ENCODE measurements at regions not wholly inside any gene's neighbourhood (a gene's known extent, or its start where the extent isn't known, plus 50 kb on each side); places are given as distances from the start of the nearest gene placed in this dataset.

DNA sequence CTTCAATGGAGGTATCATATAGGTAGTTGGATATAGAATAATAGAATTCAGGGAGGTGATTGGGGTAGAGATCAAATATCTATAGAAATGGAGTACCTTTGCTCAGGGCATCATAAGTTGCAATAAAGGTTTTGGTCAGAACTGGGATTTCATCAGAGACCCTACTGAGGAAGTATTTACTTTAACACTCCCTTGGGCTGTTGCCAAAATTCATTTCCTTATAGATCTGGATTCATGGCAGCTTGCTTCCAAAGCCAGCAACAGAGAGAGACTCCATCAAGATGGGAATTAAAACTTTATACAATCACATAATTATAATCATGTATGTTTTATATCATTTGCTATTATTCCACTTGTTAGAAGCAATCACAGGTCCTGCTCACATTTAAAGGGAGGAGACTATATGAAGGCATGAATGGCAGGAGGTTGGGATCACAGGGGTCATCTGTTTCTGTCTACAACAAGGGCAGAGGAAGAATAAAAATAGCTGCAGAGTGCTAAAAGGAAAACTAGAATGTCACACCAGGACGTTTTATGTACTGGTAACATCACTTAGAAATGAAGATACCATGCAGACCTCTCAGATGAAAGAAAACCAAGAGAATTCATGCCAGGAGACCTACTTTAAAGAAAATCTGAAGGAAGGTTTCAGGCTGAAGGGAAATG, 902.1 kb upstream of the LCORL start:
- no peak for DNase-seq

DNA sequence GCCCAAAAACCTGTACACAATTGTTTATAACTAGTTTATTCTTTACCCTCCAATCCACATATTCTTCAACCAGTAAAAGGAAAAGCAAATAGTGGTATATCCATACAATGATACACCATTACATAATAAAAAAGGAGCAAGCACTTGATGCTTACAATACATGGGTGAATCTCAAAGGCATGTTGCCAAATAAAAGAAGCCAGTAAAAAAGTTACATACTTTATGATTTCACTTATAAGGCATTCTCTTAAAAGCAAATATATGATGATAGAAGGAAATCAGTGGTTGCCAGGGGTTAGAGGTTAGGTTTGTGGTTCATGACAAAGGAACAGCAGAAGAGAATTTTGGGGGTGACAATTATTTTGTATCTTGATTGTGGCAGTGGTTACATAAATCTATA, 896.1 kb upstream of the LCORL start:
- DNase-seq = no peak

DNA sequence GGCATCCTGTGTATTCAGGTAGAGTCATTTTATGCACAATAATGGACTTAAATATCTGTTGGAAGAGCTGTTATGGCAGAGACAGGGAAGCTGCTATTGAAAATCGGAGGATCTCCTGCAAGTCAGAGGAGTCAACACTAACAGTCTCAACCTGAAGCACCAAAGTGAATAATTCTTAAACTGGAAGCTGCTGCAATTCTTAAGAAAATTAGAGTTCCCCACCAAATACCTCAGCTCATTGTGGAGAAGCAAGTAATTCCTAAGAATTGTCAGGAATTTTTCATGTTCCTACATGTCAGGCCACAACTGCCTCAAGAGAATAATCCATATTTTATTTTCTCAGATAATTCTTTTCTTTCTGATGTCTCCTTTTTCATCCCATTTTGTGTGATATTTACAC, 892.6 kb upstream of the LCORL start:
- DNase-seq = no peak

DNA sequence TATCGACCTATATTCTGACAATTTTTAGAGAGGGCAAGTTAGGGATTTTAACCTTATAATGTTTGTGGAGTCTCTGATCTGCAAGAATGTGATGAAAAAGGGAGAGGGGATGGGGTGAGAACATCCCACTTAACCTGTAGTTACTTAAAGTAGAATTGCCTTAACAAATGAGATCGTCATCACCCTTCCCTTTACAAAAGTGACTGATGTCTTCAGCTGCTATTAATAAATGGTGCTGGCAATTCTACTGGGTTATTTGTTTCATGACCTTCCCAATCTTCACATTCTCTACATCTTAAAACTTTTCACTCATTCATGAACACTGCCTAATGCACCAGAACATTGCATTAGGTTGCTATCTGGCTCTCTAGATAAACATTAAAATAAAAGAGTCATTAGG, 873.4 kb upstream of the LCORL start:
- DNase-seq = no peak

DNA sequence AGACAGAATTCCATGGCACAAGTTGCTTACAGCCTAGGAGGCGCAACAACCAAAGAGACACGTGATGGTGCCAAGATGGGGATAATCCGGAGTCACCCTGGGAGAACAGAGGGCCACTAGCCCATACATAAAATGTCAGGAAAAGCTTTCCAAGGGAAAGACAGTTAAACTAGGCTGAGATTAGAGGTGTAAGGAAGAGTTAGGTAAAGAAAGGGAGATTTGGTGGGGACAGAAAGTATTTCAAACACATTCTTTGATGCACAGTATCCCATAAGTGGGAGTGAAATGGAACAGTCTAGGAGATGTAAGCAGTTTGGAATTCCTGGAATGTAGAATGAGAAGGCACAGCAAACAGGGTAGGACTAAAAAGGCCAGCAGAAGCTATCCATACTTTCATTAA, 860.9 kb upstream of the LCORL start:
- DNase-seq = no peak

DNA sequence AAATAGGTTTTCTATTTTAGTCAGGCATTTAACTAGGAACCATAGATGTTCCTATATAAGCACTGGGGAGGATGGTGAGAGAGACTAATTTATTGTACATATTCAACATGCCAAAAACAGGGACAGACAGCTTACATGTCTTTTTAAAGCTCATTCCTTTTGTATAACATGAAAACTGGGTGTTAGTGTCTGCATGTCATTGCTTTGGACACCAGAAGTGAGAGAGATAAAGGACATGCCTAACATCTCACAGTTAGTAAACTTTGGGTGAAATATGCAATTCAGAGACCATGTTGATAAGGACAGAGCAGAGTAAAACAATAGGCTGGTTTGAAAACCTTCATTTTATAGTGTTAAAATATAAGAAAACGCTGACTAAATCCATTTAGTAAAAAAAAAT, 860.0 kb upstream of the LCORL start:
- no peak for DNase-seq

DNA sequence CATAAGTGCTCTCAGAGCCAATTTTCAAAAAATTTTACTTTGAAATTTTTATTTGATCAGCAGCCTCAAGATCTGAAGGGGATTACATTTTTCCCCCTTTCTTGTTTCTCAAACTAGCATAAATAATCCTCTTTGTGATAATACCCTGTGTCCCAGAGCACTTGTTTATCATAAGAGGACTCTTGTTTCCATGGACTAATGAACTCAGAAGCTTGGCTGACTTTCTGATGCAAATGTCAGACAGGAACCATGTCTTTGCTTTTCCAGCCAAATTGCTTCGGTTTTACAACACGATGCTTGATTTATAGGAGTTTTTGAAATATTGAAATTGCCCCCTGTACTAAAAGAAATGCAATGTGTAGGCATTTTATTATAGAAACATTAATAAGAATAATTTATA, 859.3 kb upstream of the LCORL start:
- no peak for DNase-seq

DNA sequence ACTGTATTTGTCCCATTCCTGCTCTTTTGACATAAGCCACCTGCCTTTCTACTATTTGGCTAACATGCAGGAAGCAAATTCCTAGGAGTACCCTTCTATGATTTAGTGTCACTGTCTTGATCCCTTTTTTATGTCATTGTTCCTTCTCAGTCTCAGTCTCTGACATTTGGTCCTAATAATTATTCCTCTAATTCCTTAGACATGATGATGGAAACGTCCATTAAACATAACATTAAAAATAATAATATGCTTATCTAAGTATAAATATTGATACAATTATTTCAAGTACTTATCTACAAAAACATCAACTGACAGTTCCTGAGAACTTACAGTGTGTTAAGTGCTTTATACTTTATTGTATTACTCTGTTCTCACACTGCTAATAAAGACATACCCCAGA, 857.0 kb upstream of the LCORL start:
- DNase-seq = no peak

DNA sequence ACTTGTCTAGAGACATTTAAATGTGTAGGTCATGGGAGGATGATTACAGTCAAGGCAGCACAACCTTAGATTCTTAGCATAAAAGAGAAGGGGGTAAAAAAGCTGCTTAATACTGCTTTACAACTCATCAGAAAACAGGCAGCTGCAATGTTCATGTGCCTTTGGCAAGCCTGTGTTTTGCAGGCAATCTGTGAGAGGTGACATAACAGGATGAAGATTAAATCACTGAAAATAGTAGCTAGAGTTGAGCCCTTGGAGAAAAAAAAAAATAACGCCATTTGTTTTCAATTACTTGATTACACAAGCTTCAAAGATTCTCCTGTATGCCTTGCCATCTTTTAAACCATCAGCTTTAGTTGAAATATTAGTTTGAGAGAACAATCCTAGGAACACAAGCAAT, 847.6 kb upstream of the LCORL start:
- DNase-seq = no peak

DNA sequence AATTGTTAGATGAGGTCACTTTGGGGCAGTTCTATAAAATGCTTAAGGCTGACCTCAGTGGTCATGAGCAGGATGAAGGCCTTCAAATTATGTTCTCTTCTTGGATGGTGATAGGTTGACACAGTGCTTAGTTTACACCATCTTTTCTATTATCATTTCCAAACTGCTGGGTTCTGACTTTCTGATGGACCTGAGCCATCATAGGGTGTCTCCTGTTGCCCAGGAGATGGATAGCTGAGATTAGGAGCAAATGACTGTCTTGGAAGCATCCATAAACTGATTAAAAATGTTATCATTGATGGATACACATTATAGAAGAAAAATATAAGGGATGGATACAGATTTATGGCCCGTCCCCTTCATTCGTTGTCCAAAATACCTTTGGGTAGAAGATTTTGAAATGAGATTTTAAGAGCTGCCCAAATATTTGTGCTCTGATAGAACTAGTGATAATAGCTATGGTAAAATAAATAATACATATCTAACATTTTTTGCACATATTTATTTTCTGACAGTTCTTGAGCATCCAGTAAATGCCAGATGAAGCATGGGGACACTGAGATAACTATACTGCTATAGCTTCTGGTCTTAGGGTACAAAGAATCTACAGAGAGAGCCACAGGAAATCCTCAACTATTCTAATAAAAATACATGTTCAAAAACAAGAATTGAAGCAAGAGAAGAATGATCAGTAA, 839.4 kb upstream of the LCORL start:
- no peak for DNase-seq

DNA sequence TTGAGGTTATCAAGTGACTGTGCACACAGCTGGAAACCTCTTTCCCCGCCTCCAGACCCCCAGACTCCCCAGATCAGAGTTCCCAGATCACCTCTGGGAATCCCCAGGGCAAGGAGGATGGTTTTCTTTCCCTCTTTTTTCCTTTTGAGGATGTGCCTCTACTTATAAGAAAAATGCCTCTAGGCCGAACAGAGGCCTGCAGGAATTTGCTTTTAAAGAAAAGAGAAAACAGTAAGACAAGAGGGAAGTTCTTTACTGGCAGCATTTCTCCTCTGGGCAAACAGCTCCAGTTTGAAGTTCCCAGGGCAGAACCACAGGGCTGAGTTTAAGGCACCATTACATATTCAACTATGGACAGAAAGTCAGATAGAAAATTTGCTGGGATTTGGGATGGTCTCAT, 837.9 kb upstream of the LCORL start:
- DNase-seq = no peak

DNA sequence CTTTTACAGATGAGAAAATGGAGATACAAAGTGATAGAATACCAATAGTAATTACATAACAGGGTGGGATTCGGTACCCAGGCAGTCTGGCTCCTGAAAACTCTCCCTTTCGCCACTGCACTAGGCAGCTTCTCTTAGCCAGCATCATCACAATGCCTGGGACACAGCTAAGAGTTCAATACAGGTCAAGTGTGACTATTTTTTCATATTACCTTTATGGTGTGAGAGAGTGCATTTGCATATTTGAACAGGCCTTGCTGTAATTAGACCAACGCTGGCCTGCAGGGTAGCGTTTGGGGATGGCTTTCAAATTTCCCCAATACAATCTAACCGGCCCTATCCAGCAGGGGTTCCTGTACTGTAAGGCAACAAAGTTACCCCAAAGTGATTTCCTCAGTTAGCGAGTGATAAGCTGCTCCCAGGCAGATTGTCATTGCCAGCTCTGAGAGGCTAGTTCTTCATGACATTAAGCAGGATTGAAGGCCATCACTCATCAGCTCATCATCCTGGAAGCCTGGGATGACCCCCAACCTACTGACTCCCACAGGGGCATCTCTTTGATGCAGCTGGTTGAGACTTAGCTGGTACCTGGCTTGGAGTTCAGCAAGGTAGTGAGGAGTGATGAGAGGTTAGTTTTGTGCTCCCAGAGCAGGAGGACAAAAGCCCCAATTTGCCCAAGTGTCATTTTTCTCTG, 836.8 kb upstream of the LCORL start:
- no peak for DNase-seq

DNA sequence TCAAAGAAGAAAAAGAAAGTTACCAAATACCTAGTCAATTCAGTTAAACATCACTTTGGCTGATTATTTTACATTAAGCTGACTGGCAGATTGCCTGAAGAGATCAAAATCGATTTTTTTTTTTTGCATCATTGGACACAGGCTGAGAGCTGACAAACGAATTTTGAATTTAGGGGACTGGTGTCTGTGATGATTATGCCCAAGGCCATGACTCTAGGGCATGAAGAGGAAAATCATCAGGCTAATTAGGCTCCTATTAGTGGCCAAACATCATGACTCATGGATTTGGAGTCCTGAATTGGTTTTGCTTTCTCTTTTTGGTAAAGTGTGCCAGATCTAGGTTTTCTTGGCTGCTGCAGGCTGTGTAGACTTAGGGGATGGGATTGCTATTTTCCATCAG, 829.3 kb upstream of the LCORL start:
- DNase-seq = no peak

DNA sequence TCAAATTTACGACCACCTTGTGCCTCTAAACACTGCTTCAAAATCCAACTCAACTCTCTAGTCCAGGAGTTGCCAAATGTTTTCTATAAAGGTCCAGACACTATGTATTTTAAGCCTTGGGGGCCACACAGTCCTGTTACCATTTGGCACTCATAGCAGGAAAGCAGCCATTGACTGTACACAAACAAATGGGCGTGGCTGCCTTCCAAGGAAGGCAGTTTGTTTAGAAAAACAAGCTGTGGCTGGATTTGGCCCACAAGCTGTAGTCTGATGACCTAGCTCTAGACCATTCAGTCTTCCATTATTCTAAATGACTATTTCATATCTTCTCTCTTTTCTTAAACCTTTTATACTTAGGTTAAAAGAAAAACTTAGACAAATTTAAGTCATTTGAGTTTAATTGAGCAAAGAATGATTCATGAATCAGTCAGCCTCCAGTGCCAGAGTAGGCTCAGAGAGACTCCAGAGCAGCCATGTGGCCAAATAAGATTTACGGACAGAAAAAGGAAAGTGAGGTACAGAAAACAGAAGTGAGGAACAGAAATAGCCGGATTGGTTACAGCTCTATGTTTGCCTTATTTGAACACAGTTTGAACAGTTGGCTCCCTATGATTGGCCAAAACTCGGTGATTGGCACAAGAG, 825.8 kb upstream of the LCORL start:
- no peak for DNase-seq

DNA sequence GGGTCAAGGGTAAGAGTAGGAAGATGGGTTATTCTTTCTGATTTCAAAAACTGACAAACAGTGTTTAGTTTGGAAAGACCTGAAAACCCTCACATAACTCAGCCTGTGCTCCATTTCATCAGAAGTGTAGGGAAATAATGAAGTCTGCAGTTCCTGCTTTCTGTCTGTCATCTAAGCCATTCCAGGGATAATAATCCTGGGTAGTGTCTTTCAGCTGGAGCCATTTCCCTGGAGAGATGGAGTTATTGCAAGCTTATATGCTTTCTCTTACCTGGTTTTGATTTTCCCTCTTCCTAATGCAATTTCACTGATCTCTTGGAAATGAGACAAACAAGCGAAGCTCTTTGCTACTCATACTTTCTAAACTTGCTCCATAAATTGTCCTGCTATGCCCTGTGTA, 824.8 kb upstream of the LCORL start:
- DNase-seq = no peak

DNA sequence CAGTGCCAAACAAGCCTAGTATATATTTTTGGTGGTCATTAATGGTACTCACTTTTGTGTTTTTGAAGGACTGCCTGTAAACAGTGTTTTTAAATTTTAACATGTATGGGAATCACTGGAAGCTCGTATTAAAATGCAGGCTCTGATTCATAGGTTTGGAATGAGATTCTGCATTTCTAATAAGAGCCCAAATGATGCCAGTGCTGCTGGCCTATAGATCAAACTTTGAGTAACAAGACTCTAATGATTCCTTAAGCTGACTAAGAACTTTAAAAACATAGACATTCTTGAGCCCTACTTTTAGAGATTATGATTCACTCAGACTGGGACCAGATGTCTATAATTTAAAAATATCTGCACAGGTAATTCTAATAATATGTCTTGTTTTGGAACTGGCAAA, 823.2 kb upstream of the LCORL start:
- no peak for DNase-seq

DNA sequence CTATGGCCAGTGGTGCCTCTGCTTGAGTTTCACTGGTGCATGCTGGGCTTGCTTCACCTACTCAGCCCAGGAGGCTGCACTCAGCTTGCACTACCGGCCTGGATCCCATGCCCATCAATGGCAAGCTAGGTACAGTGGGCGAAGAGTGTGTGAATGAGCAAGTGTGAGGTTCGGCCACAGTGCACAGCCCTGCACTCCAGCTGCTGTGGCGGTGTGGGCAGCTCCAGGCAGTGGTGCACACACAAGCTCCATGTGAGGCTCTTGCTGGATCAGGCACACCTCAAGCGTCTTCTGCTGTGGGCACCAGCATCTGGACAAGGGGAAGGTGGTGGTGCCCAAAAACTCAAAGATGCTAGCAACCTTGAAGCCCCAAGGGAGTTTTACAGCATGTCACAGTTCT, 820.9 kb upstream of the LCORL start:
- DNase-seq = no peak

DNA sequence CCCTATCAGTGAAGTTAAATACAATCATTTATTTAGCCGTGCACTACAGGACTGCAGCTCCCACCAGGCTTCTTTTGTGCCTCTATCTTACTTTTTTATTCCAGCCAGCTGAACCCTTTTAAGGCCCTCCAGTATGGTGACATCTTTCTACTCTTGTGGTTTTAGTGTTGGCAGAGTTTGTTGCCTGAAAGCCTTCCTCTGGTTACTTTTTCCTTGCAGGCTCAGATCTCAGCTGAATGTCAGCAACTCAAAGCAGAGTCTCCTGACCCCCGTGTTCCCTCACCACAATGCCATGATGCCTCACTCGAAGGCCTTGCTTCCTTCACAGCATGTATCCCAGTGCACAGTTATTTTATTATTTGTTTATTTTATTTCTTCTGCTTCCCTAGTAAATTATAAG, 818.9 kb upstream of the LCORL start:
- DNase-seq = no peak

DNA sequence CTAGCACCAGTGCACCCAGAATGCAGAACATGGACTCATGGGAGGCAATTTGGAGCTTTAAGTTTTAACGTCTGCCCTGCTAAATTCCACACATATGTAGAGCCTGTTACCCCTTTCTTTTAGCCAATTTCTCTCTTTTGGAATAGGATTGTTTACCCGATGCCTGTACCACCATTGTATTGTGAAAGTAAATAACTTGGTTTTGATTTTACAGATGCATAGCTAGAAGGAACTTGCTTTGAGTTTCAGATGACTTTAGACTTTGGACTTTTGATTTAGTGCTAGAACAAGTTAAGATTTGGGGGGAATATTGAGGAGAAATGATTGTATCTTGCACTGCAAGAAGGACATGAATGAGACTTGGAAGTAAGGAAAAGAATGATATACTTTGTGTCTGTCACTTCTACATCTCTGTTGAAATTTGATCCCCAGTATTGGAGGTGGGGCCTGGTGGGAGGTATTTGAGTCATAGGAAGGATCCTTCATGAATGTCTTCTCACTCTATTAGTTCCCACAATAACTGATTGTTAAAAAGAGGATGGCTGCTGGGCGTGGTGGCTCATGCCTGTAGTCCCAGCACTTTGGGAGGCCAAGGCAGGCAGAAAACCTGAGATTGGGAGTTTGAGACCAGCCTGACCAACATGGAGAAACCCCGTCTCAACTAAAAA, 794.8 kb upstream of the LCORL start:
- no peak for DNase-seq

DNA sequence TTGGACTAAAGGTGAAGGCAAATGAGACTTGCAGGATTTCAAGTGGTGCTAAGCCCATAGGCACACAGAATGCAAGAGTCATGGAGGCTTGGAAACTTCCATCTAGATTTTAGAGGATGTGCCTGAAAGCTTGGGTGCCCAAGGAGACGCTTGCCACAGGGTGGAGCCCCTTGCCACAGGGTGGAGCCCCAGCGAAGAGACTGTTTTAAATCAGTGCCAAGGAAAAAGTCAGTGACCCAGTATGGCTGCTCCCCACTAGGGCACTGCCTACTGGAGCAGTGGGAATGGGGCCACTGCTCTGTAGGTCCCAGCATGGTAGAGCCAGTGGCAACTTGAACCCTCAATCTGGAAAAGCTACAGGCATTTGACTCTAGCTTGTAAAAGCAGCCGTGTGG, 794.2 kb upstream of the LCORL start:
- DNase-seq = no peak

DNA sequence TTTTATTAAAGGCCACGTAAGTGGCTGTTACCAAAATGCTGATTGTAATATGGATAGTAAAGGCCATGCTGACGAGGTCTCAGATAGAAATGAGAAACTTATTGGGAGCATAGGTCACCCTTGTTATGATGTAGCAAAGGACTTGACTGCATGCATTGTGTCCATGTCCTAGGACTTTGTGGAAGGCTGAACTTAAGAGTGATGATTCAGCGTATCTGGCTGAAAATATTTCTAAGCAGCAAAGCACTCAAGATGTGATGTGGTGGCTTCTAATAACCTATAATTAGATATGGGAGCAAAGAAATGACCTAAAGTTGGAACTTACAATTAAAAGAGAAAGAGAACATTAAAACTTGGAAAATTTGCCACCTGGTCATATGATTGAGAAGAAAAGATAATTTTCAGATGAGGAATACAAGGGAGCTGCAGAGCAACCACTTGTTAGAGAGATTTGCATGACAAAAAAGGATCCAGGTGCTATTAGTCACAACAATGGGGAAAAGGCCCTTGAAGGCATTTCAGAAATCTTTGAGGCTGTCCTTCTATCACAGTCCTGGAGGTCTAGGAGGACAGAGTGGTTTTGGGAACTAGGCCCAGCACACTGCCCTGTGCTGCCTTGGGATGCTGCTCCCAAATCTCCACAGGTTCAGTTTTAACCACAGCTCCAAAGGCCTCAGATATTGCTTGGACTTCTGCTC, 793.7 kb upstream of the LCORL start:
- no peak for DNase-seq

Measured in anterior cingulate cortex (tissue), 58 donors.